ENCODE measurements at regions not wholly inside any gene's neighbourhood (a gene's known extent, or its start where the extent isn't known, plus 50 kb on each side); places are given as distances from the start of the nearest gene placed in this dataset.
A peak's percentile ranks its signal among the peaks of the same experiment; 100 is the strongest.

DNA sequence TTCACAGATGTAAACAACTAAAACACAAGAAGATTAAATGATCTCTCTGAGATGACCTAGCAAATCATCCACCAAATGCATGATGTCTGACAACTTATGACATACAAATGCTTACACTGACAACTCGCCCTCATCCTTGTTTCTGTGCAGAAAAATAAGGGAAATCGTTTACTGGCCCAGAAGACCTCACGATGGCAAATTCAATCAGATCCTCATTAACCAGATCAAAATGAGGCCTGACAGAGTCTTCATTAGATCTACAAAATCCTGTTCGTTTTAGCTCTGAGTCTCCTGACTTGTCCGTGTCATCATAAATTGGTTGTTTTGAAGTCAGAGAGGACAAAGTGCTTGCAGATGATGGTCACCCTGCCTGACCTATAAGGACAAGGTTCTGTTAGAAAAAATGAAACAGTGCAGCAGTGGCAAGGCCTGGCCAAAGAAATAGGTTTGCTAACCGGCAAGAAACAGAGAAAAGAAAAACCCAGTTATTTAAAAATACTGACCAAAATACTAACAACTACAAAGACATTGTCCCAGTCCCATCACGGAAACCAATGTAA lies 109.5 kb downstream of the BTG1 start:
- Histone ChIP-seq H3K4me1 (ENCODE audit: low read length) (peaks cover 44% of the 10 kb centered on the region), H2AFZ (ENCODE audit: low read length) (no peak overlapping the region), H3K4me2 (ENCODE audit: low read depth, low read length) (peak overlapping the region; percentile 95; the same call in 1 of the 2 replicates), H3K27ac (ENCODE audit: low read length) (no peak overlapping the region), H4K20me1 (ENCODE audit: insufficient read depth, low read length) (no peaks in the 10 kb centered on the region), H3K79me2 (ENCODE audit: low read length) (no peaks in the 10 kb centered on the region), H3K36me3 (replicated peaks; ENCODE audit: insufficient read depth, low read length) (no peaks in the 10 kb centered on the region), H3F3A (ENCODE audit: insufficient read depth, low read length) (peaks cover 23% of the 10 kb centered on the region), H3K9ac (ENCODE audit: low read length) (no peak overlapping the region), H3K9me2 (replicated peaks; ENCODE audit: insufficient read depth, low read length) (no peaks in the 10 kb centered on the region), H3K9me3 (replicated peaks; ENCODE audit: insufficient read depth, low read length) (no peaks in the 10 kb centered on the region), H3K27me3 (replicated peaks; ENCODE audit: insufficient read depth, low read length) (no peaks in the 10 kb centered on the region), H3K4me3 (ENCODE audit: low read length) (no peak overlapping the region)
- no peak for DNase-seq
- TF ChIP-seq CTCF (IDR thresholded peaks at IDR 0.05; ENCODE audit: low read length) (no peak), EZH2 (optimal IDR thresholded peaks at IDR 0.05; ENCODE audit: low read depth, low read length) (no peak), EZH2phosphoT487 (IDR thresholded peaks at IDR 0.05; ENCODE audit: low read length) (no peak)

GRCh38 chr12:92035477-92035876 lies 110.2 kb downstream of the BTG1 start:
- H3K4me1 ChIP-seq (ENCODE audit: low read length): peaks cover 43% of the 10 kb centered on the region
- no peak for TF ChIP-seq EZH2phosphoT487 (IDR thresholded peaks at IDR 0.05; ENCODE audit: low read length)
- no peak for TF ChIP-seq CTCF (IDR thresholded peaks at IDR 0.05; ENCODE audit: low read length)
- no peak for TF ChIP-seq EZH2 (optimal IDR thresholded peaks at IDR 0.05; ENCODE audit: low read depth, low read length)
- H3K79me2 ChIP-seq (ENCODE audit: low read length): no peaks in the 10 kb centered on the region
- DNase-seq: no peak
- peaks cover 21% of the 10 kb centered on the region for H3F3A ChIP-seq (ENCODE audit: insufficient read depth, low read length)
- H3K27me3 ChIP-seq (replicated peaks; ENCODE audit: insufficient read depth, low read length): no peaks in the 10 kb centered on the region
- H3K9ac ChIP-seq (ENCODE audit: low read length): peak overlapping the region; percentile 36; the same call in 1 of the 2 replicates
- no peaks in the 10 kb centered on the region for H3K9me3 ChIP-seq (replicated peaks; ENCODE audit: insufficient read depth, low read length)
- no peaks in the 10 kb centered on the region for H3K36me3 ChIP-seq (replicated peaks; ENCODE audit: insufficient read depth, low read length)
- no peaks in the 10 kb centered on the region for H4K20me1 ChIP-seq (ENCODE audit: insufficient read depth, low read length)
- H3K4me2 ChIP-seq (ENCODE audit: low read depth, low read length): peak overlapping the region; percentile 95
- peak overlapping the region; percentile 69; the same call in 1 of the 2 replicates for H3K27ac ChIP-seq (ENCODE audit: low read length)
- H3K9me2 ChIP-seq (replicated peaks; ENCODE audit: insufficient read depth, low read length): no peaks in the 10 kb centered on the region
- H2AFZ ChIP-seq (ENCODE audit: low read length): peak overlapping the region; percentile 88; the same call in 1 of the 2 replicates
- H3K4me3 ChIP-seq (ENCODE audit: low read length): peak overlapping the region; percentile 64

DNA sequence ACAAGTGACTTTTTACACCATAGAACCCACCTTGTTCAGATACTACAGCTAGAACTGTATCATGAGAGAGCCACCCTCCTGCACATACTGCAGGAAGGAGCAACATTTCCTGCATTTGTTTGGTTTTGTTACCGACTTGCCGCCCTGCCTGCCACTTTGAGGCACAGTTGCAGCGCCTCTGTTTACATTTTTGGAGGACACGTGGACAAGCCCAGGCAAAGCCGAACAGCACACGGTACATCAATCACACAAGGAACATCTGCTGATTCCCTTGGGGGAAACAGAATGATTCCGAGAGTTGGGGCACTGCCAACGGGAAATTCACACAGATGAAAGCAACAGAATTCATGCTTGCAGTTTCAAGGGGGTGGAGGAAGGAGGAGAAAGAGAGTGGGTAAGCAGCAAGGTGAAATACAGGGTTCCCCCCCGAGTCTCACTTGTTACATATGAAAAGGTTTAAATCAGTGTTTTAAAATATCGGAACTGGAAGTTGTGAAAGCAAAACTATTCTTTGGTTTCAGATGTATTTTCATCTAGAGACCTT lies 110.7 kb downstream of the BTG1 start:
- Histone ChIP-seq H3K4me2 (ENCODE audit: low read depth, low read length) (peak overlapping the region; percentile 95), H3K4me3 (ENCODE audit: low read length) (peak overlapping the region; percentile 64), H3K9ac (ENCODE audit: low read length) (peak overlapping the region; percentile 36; the same call in 1 of the 2 replicates), H3F3A (ENCODE audit: insufficient read depth, low read length) (peaks cover 21% of the 10 kb centered on the region), H2AFZ (ENCODE audit: low read length) (peak overlapping the region; percentile 88), H3K79me2 (ENCODE audit: low read length) (no peaks in the 10 kb centered on the region), H4K20me1 (ENCODE audit: insufficient read depth, low read length) (no peaks in the 10 kb centered on the region), H3K9me3 (replicated peaks; ENCODE audit: insufficient read depth, low read length) (no peaks in the 10 kb centered on the region), H3K27ac (ENCODE audit: low read length) (peak overlapping the region; percentile 69; the same call in 1 of the 2 replicates), H3K36me3 (replicated peaks; ENCODE audit: insufficient read depth, low read length) (no peaks in the 10 kb centered on the region), H3K9me2 (replicated peaks; ENCODE audit: insufficient read depth, low read length) (no peaks in the 10 kb centered on the region), H3K4me1 (ENCODE audit: low read length) (peaks cover 44% of the 10 kb centered on the region), H3K27me3 (replicated peaks; ENCODE audit: insufficient read depth, low read length) (no peaks in the 10 kb centered on the region)
- peak; percentile 76 for DNase-seq
- TF ChIP-seq CTCF (IDR thresholded peaks at IDR 0.05; ENCODE audit: low read length) (no peak), EZH2phosphoT487 (IDR thresholded peaks at IDR 0.05; ENCODE audit: low read length) (no peak), EZH2 (optimal IDR thresholded peaks at IDR 0.05; ENCODE audit: low read depth, low read length) (no peak)
